Prostate gland (tissue), 2 donors: ENCODE measurements at regions not wholly inside any gene's neighbourhood (a gene's known extent, or its start where the extent isn't known, plus 50 kb on each side); places are given as distances from the start of the nearest gene placed in this dataset.

Source experiments
- DNase-seq: peaks from one replicate; pipeline ENCODE4 v3.0.0-alpha.2; 2019; ENCODE audit warnings: low spot score
- H3K27ac ChIP-seq, 2 donors: fragments of 200-600 bp; sonication (generic); 2 replicates each; pipeline ENCODE4 v1.5.1; 2017 to 2019
- H3K27me3 ChIP-seq: fragments of 200-600 bp; sonication (generic); replicated peaks from 2 replicates; pipeline ENCODE4 v1.5.1; 2019; ENCODE audit not compliant: insufficient read depth
- H3K36me3 ChIP-seq, 2 donors: fragments of 200-600 bp; sonication (generic); 1 replicate in 1 of 2; 2 replicates in 1 of 2; pipeline versions ENCODE4 v1.5.1 to v1.8.1; 2017 to 2019
- H3K4me1 ChIP-seq: fragments of 200-600 bp; sonication (generic); replicated peaks from 2 replicates; pipeline ENCODE4 v1.5.1; 2019
- H3K4me3 ChIP-seq, 2 donors: fragments of 200-600 bp; sonication (generic); 2 replicates each; pipeline ENCODE4 v1.5.1; 2017 to 2019
- H3K9me3 ChIP-seq: fragments of 200-600 bp; sonication (generic); 2 replicates; pipeline ENCODE4 v1.5.1; 2017
- CTCF ChIP-seq, 4 experiments: fragments of 200-600 bp in 2 of 4; fragments of 450-650 bp in 2 of 4; sonication (generic) in 2 of 4; IDR thresholded peaks; 1 replicate in 3 of 4; 2 replicates in 1 of 4; pipeline ENCODE4 v1.5.1; 2016 to 2019; ENCODE audit warnings: antibody characterized with exemption in 4 of 4, mild to moderate bottlenecking in 2 of 4, moderate library complexity in 2 of 4
- POLR2A ChIP-seq: fragments of 450-650 bp; IDR thresholded peaks from one replicate; pipeline ENCODE4 v1.6.1; 2016; ENCODE audit warnings: antibody characterized with exemption, mild to moderate bottlenecking
- POLR2AphosphoS5 ChIP-seq: sonication (generic); formaldehyde crosslinking; IDR thresholded peaks from one replicate; pipeline ENCODE4 v1.6.1; 2017; ENCODE audit warnings: antibody characterized with exemption
- WGBS: methylation state at CpG from one replicate; pipeline ENCODE4 v1.1.5; 2018; 5-methylcytosine and 5-hydroxymethylcytosine counted together
- intact Hi-C: fragments of 100-400 bp; cut with DNase I; formaldehyde crosslinking; loops from one replicate; pipeline ENCODE4 v1.14.2; 2022

- no peak for DNase-seq
- Histone ChIP-seq H3K4me1 (no peaks in the 10 kb centered on the region), H3K27me3 (no peaks in the 10 kb centered on the region), H3K9me3 (no peaks in the 10 kb centered on the region), H3K27ac (no peak overlapping the region), H3K4me3 (no peak overlapping the region), H3K36me3 (no peaks in the 10 kb centered on the region)
- TF ChIP-seq POLR2AphosphoS5 (no peak), CTCF (IDR thresholded peaks at IDR 0.05) (no peak), POLR2A (no peak)
- 75% methylated on average over 2 of the region's 2 CpGs for WGBS
- intact Hi-C loops: no loop called here
These were observed 439.6 kb downstream of the TMEM135 start for GRCh38 chr11:87477321-87477720.

- Histone ChIP-seq H3K36me3 (no peaks in the 10 kb centered on the region), H3K27ac (no peak overlapping the region), H3K4me1 (no peaks in the 10 kb centered on the region), H3K27me3 (no peaks in the 10 kb centered on the region), H3K9me3 (no peaks in the 10 kb centered on the region), H3K4me3 (no peak overlapping the region)
- DNase-seq: no peak
- WGBS: 71% methylated on average over 1 of the region's 1 CpG
- no peak for TF ChIP-seq CTCF (IDR thresholded peaks at IDR 0.05)
- intact Hi-C loops: no loop called here
These were observed 435.4 kb downstream of the TMEM135 start for GRCh38 chr11:87473174-87473573.

- intact Hi-C loops: no loop called here
- Histone ChIP-seq H3K4me1 (no peaks in the 10 kb centered on the region), H3K27ac (no peak overlapping the region), H3K27me3 (no peaks in the 10 kb centered on the region), H3K4me3 (no peak overlapping the region), H3K9me3 (no peaks in the 10 kb centered on the region), H3K36me3 (no peaks in the 10 kb centered on the region)
- DNase-seq: no peak
- WGBS: 23% methylated on average over 2 of the region's 2 CpGs
- TF ChIP-seq POLR2A (no peak), CTCF (IDR thresholded peaks at IDR 0.05) (no peak), POLR2AphosphoS5 (no peak)
These were observed 428.5 kb downstream of the TMEM135 start for GRCh38 chr11:87466223-87466622.

- Histone ChIP-seq H3K4me1 (no peaks in the 10 kb centered on the region), H3K4me3 (no peak overlapping the region), H3K9me3 (no peaks in the 10 kb centered on the region), H3K36me3 (no peaks in the 10 kb centered on the region), H3K27me3 (no peaks in the 10 kb centered on the region), H3K27ac (no peak overlapping the region)
- DNase-seq: no peak
- 69% methylated on average over 4 of the region's 4 CpGs for WGBS
- intact Hi-C loops: no loop called here
- TF ChIP-seq POLR2A (no peak), POLR2AphosphoS5 (no peak)
These were observed 428.0 kb downstream of the TMEM135 start for GRCh38 chr11:87465716-87466115.

- DNase-seq: no peak
- 90% methylated on average over 4 of the region's 4 CpGs for WGBS
- Histone ChIP-seq H3K27ac (no peak overlapping the region), H3K9me3 (no peaks in the 10 kb centered on the region), H3K4me3 (no peak overlapping the region), H3K36me3 (no peaks in the 10 kb centered on the region), H3K27me3 (no peaks in the 10 kb centered on the region), H3K4me1 (no peaks in the 10 kb centered on the region)
- intact Hi-C loops: no loop called here
- TF ChIP-seq CTCF (IDR thresholded peaks at IDR 0.05): no peak
- no peak for TF ChIP-seq POLR2AphosphoS5
- TF ChIP-seq POLR2A: no peak
These were observed 425.9 kb downstream of the TMEM135 start for GRCh38 chr11:87463486-87464102.
